ENCODE measurements at regions not wholly inside any gene's neighbourhood (a gene's known extent, or its start where the extent isn't known, plus 50 kb on each side); places are given as distances from the start of the nearest gene placed in this dataset.

- H3K4me3 ChIP-seq (ENCODE audit: low read length) = no peak overlapping the region
- no peak for TF ChIP-seq CTCF (IDR thresholded peaks at IDR 0.05; ENCODE audit: insufficient read depth, low read depth, low read length, missing control alignments)
- no peak for DNase-seq (ENCODE audit: low read depth)
These were observed 54.4 kb upstream of the C1orf174 start for GRCh38 chr1:3954170-3955169.

DNA sequence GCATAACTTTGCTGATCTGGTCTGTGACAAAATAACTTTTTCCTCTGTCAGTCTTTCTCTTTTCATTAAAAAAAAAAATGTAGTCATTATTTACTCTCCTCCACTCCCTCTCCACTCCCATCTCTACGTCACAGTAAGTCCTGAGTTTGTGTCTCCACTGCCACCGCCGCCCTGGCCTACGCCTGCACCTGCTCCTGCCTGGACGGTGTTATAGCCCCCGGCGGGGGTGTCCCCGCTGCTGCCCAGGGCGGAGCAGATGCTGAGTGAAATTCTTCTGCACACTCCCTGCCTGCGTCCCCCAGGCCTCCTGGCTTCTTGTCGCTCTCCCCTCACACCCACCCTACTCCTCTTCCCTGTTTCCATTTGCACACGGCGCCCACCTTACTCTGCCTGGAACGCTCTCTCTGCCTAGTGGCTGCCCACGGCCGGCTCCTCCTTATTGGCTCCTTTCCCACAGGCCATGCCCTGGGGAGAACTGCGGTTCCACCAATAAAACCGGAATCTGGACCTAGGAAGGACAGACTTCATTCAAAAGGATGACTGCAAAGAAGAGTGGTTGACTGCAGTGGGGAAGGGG is 55.2 kb upstream of the C1orf174 start:
- no peak for DNase-seq (ENCODE audit: low read depth)

DNA sequence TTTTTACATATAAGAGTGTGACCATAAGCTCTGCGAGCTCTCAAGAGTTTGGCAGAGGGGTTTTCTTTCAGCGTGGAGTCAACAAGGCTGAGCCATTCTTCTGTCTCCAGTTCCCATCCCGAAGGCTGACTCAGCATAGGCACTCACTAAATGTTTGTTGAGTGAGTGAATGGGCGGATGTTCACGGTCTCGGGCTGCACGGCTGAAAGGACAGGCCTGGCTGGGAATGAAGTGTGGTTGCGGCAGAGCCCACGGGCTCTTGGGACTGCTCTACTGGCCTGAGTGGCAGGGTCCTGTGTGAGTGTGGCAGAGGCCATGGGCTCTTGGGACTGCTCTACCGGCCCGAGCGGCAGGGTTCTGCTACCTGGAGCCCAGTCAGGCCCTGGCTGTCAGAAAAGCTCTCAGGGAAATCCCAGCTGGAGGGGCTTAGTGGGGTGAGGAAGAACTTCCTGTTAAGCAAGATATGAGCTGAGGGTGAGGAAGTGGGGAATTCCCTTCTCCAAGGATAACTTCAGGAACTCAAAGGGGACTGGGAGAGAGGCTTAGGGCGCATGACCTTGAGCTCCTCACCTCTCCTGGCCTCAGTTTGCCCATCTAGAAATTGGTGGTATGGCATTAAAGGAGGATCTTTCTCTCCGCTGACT is 56.6 kb upstream of the C1orf174 start:
- H3K4me3 ChIP-seq (ENCODE audit: low read length) = no peak overlapping the region
- no peak for TF ChIP-seq CTCF (IDR thresholded peaks at IDR 0.05; ENCODE audit: insufficient read depth, low read depth, low read length, missing control alignments)
- peak; percentile 4 for DNase-seq (ENCODE audit: low read depth)

More for the DNA sequence above, 55.2 kb upstream of the C1orf174 start:
- H3K4me3 ChIP-seq (ENCODE audit: low read length) = no peak overlapping the region
- no peak for TF ChIP-seq CTCF (IDR thresholded peaks at IDR 0.05; ENCODE audit: insufficient read depth, low read depth, low read length, missing control alignments)

GRCh38 chr1:3959361-3959760 is 59.3 kb upstream of the C1orf174 start:
- no peak overlapping the region for H3K4me3 ChIP-seq (ENCODE audit: low read length)
- no peak for DNase-seq (ENCODE audit: low read depth)
- TF ChIP-seq CTCF (IDR thresholded peaks at IDR 0.05; ENCODE audit: insufficient read depth, low read depth, low read length, missing control alignments) = no peak

DNA sequence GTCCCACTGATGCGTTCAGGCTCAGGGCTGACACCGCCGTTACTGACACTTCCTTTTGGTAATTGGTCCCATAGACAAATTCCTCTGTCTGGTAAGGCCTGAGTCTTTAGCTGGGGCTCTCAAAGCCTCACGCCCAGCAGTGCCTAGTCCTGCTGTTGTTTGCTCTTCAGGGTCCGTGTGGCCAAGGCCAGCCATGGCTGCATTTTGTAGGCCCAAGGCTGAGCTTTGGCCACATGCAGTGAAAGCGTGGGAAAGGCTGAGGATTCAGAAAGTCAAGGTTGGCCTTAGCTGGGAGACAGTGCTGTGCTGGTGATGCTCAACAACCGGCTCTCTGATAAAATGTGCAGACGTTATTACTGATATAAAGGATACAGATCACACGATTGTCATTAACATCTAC is 63.5 kb upstream of the C1orf174 start:
- TF ChIP-seq CTCF (IDR thresholded peaks at IDR 0.05; ENCODE audit: insufficient read depth, low read depth, low read length, missing control alignments) = no peak
- DNase-seq (ENCODE audit: low read depth) = no peak
- no peak overlapping the region for H3K4me3 ChIP-seq (ENCODE audit: low read length)

- no peak overlapping the region for H3K4me3 ChIP-seq (ENCODE audit: low read length)
- no peak for TF ChIP-seq CTCF (IDR thresholded peaks at IDR 0.05; ENCODE audit: insufficient read depth, low read depth, low read length, missing control alignments)
- no peak for DNase-seq (ENCODE audit: low read depth)
These were observed 65.6 kb upstream of the C1orf174 start for GRCh38 chr1:3965693-3966092.

Data from epithelial cell of esophagus (primary cell).